GM12892 (cell line): ENCODE measurements at regions not wholly inside any gene's neighbourhood (a gene's known extent, or its start where the extent isn't known, plus 50 kb on each side); places are given as distances from the start of the nearest gene placed in this dataset.

Source experiments
- POLR2A ChIP-seq: IDR thresholded peaks from 2 replicates; pipeline ENCODE4 v1.6.1; 2011; ENCODE audit warnings: low read depth, low read length, control low read depth
- POLR2AphosphoS5 ChIP-seq: IDR thresholded peaks from 2 replicates; pipeline ENCODE4 v1.6.1; 2011; ENCODE audit warnings: low read depth, low read length, control low read depth
- TAF1 ChIP-seq: IDR thresholded peaks from 2 replicates; pipeline ENCODE4 v1.6.1; 2011; ENCODE audit warnings: low read depth, mild to moderate bottlenecking, control low read depth, low read length, borderline replicate concordance

- TF ChIP-seq POLR2A: no peak
- TF ChIP-seq POLR2AphosphoS5: no peak
- TF ChIP-seq TAF1: no peak
Measured at GRCh38 chr10:133019651-133020050, 68.1 kb upstream of the ADGRA1 start.
